ENCODE measurements at regions not wholly inside any gene's neighbourhood (a gene's known extent, or its start where the extent isn't known, plus 50 kb on each side); places are given as distances from the start of the nearest gene placed in this dataset.

- TF ChIP-seq, protein P1, sequence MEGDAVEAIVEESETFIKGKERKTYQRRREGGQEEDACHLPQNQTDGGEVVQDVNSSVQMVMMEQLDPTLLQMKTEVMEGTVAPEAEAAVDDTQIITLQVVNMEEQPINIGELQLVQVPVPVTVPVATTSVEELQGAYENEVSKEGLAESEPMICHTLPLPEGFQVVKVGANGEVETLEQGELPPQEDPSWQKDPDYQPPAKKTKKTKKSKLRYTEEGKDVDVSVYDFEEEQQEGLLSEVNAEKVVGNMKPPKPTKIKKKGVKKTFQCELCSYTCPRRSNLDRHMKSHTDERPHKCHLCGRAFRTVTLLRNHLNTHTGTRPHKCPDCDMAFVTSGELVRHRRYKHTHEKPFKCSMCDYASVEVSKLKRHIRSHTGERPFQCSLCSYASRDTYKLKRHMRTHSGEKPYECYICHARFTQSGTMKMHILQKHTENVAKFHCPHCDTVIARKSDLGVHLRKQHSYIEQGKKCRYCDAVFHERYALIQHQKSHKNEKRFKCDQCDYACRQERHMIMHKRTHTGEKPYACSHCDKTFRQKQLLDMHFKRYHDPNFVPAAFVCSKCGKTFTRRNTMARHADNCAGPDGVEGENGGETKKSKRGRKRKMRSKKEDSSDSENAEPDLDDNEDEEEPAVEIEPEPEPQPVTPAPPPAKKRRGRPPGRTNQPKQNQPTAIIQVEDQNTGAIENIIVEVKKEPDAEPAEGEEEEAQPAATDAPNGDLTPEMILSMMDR (IDR thresholded peaks at IDR 0.05), result no peak
- TF ChIP-seq POLR2A (IDR thresholded peaks at IDR 0.05), result no peak
Observed at GRCh38 chr14:101008196-101008595, 104.7 kb upstream of the RTL1 start.
